ENCODE measurements at regions not wholly inside any gene's neighbourhood (a gene's known extent, or its start where the extent isn't known, plus 50 kb on each side); places are given as distances from the start of the nearest gene placed in this dataset.

DNA sequence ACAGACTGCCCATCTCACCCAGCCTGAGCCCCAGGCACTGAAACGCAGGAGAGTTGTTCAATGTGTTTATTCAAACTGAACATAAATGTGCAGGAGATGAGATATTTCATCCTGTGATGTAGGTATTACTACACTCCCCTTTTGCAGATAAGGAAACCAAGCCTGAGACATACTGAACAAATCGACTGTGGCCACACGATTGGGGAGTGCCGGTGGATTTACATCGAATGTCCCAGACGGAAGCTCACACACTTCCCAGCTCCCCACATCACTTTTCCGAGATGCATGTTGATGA lies 94.8 kb upstream of the ALKAL2 start:
- H3K4me3 ChIP-seq (ENCODE audit: low read length in 2 of 2) = no peak overlapping the region
- intact Hi-C loops (cut with micrococcal nuclease) = no loop called here
- no peaks in the 10 kb centered on the region for H3K27me3 ChIP-seq (ENCODE audit: insufficient read depth, low read length)
- H3K4me3 Mint-ChIP-seq = no peak overlapping the region
- no peak for DNase-seq
- peaks cover 2 to 12% (median 7%) of the 10 kb centered on the region in 8 donors for H3K9me3 Mint-ChIP-seq
- CTCF ChIA-PET (ENCODE audit: partially characterized antibody) = interaction anchor here (1.8 kb wide), 1 partner anchor 254 kb away, joined by 4 read pairs; no protein-coding TSS in a partner anchor
- peaks cover 0 to under 1% of the 10 kb centered on the region in 2 donors for H3K36me3 Mint-ChIP-seq
- H3K27ac ChIP-seq (ENCODE audit: low read depth, low read length) = no peak overlapping the region
- H3K27me3 Mint-ChIP-seq = peaks cover 7 to 18% of the 10 kb centered on the region in 2 donors
- POLR2A ChIA-PET (ENCODE audit: partially characterized antibody) = no interaction called here
- no peak overlapping the region for H3K27ac Mint-ChIP-seq
- H3K4me1 Mint-ChIP-seq = no peaks in the 10 kb centered on the region
- H3K9me3 ChIP-seq (ENCODE audit: control insufficient read depth in 1 of 2, low read length in 2 of 2) = no peaks in the 10 kb centered on the region
- H3K36me3 ChIP-seq (ENCODE audit: insufficient read depth, low read length) = no peaks in the 10 kb centered on the region
- no peaks in the 10 kb centered on the region for H3K4me1 ChIP-seq (ENCODE audit: insufficient read depth, low read length)

DNA sequence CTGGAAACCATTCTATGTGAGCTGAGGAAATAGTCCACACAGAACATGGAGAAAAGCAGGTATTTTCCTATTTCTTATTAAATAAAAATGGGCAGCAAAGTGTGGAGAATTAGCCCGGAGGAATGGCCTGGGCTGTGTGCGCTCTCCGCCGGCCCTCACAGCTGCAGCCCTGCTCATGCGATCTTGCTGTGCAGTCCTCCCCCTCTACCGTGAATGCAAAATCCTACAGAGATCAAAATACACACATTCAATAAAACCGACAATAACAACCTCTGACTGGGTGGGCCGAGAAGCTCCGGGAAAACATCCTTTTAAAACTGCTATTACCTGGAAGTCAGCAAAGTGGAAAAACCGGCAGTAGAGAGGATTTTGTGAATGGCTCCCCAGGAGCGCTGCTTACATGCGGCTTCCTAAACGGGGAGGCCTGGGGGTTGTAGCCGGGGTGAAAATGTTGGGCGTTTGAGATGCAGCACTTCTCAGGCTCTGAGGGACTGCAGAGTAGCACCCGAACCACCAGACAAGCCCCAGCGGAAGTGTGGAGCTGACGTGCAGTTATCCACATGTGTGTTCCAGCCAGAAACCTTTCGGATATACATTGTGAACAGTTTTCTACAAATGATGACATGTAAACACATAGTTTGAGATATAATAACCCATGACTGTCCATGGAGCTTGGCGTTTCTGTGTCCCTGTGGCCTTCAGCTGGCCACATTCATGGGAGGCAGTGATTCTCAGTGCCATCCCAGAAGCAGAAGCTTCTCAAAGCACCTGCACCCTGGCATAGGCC lies 94.2 kb upstream of the ALKAL2 start:
- no peak overlapping the region for H3K4me3 Mint-ChIP-seq
- H3K4me3 ChIP-seq (ENCODE audit: low read length in 2 of 2) = no peak overlapping the region
- peaks cover 0 to 6% of the 10 kb centered on the region in 2 donors for H3K36me3 Mint-ChIP-seq
- H3K4me1 ChIP-seq (ENCODE audit: insufficient read depth, low read length) = no peaks in the 10 kb centered on the region
- no peak for DNase-seq
- no peaks in the 10 kb centered on the region for H3K27me3 ChIP-seq (ENCODE audit: insufficient read depth, low read length)
- H3K27ac Mint-ChIP-seq = no peak overlapping the region
- H3K4me1 Mint-ChIP-seq = no peaks in the 10 kb centered on the region
- no peak overlapping the region for H3K27ac ChIP-seq (ENCODE audit: low read depth, low read length)
- H3K36me3 ChIP-seq (ENCODE audit: insufficient read depth, low read length) = no peaks in the 10 kb centered on the region
- POLR2A ChIA-PET (ENCODE audit: partially characterized antibody) = no interaction called here
- peaks cover 8 to 18% (median 9%) of the 10 kb centered on the region in 8 donors for H3K9me3 Mint-ChIP-seq
- peaks cover 11 to 19% of the 10 kb centered on the region in 2 donors for H3K27me3 Mint-ChIP-seq
- intact Hi-C loops (cut with micrococcal nuclease) = no loop called here
- CTCF ChIA-PET (ENCODE audit: partially characterized antibody) = interaction anchor here (1.8 kb wide), 1 partner anchor 255 kb away, joined by 4 read pairs; no protein-coding TSS in a partner anchor
- H3K9me3 ChIP-seq (ENCODE audit: control insufficient read depth in 1 of 2, low read length in 2 of 2) = no peaks in the 10 kb centered on the region

DNA sequence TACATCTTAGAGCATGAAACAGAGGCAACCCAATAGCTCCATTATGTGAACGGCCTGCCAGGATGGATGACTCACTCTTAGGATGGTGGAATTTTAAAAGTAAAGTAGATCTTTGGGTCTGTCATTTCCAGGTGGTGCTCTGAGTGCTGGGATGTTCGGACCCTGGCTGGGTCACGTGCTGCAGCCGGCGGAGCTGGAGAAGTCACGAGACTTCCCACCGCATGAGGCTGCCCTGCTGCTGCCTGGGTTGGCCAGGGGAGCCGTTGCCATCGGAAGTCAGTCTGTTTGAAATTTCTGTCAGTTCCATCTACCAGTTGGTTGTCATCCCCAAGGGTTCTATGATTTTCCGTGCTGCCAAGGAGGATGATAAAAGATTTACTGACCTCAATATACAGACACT lies 93.3 kb upstream of the ALKAL2 start:
- intact Hi-C loops (cut with micrococcal nuclease) = no loop called here
- Mint-ChIP-seq H3K4me3 (no peak overlapping the region), H3K27me3 (peaks cover 11 to 19% of the 10 kb centered on the region in 2 donors), H3K36me3 (peaks cover 0 to 8% of the 10 kb centered on the region in 2 donors), H3K4me1 (no peaks in the 10 kb centered on the region), H3K27ac (no peak overlapping the region), H3K9me3 (peaks cover 8 to 21% (median 10%) of the 10 kb centered on the region in 8 donors)
- Histone ChIP-seq H3K4me3 (ENCODE audit: low read length in 2 of 2) (no peak overlapping the region), H3K4me1 (ENCODE audit: insufficient read depth, low read length) (no peaks in the 10 kb centered on the region), H3K9me3 (ENCODE audit: control insufficient read depth in 1 of 2, low read length in 2 of 2) (no peaks in the 10 kb centered on the region), H3K27ac (ENCODE audit: low read depth, low read length) (no peak overlapping the region), H3K27me3 (ENCODE audit: insufficient read depth, low read length) (no peaks in the 10 kb centered on the region), H3K36me3 (ENCODE audit: insufficient read depth, low read length) (no peaks in the 10 kb centered on the region)
- DNase-seq = no peak
- ChIA-PET POLR2A (ENCODE audit: partially characterized antibody) (no interaction called here), CTCF (ENCODE audit: partially characterized antibody) (no interaction called here)

DNA sequence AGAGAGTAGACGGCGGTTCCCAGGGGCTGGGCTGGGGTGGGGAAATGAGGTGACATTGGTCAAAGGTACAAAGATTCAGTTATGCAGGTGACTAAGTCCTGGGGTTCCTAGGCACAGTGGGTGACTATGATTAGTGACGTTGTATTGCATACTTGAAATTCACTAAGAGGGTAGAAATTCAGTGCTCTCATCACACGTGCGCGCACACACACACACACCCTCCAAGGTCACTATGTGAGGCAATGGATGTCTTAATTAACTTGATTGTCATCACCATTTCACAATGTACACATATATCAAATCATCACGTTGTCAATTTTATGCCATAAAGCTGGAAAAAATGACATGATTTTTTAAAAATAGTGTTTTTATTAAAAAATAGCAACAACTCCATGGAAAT lies 92.9 kb upstream of the ALKAL2 start:
- H3K4me3 Mint-ChIP-seq = no peak overlapping the region
- CTCF ChIA-PET (ENCODE audit: partially characterized antibody) = no interaction called here
- H3K27ac Mint-ChIP-seq = no peak overlapping the region
- intact Hi-C loops (cut with micrococcal nuclease) = no loop called here
- peaks cover 8 to 21% (median 10%) of the 10 kb centered on the region in 8 donors for H3K9me3 Mint-ChIP-seq
- no peaks in the 10 kb centered on the region for H3K27me3 ChIP-seq (ENCODE audit: insufficient read depth, low read length)
- no peaks in the 10 kb centered on the region for H3K4me1 ChIP-seq (ENCODE audit: insufficient read depth, low read length)
- H3K4me3 ChIP-seq (ENCODE audit: low read length in 2 of 2) = no peak overlapping the region
- H3K4me1 Mint-ChIP-seq = no peaks in the 10 kb centered on the region
- no peak for DNase-seq
- no peak overlapping the region for H3K27ac ChIP-seq (ENCODE audit: low read depth, low read length)
- POLR2A ChIA-PET (ENCODE audit: partially characterized antibody) = no interaction called here
- peaks cover 11 to 19% of the 10 kb centered on the region in 2 donors for H3K27me3 Mint-ChIP-seq
- peaks cover 0 to 8% of the 10 kb centered on the region in 2 donors for H3K36me3 Mint-ChIP-seq
- H3K36me3 ChIP-seq (ENCODE audit: insufficient read depth, low read length) = no peaks in the 10 kb centered on the region
- no peaks in the 10 kb centered on the region for H3K9me3 ChIP-seq (ENCODE audit: control insufficient read depth in 1 of 2, low read length in 2 of 2)

DNA sequence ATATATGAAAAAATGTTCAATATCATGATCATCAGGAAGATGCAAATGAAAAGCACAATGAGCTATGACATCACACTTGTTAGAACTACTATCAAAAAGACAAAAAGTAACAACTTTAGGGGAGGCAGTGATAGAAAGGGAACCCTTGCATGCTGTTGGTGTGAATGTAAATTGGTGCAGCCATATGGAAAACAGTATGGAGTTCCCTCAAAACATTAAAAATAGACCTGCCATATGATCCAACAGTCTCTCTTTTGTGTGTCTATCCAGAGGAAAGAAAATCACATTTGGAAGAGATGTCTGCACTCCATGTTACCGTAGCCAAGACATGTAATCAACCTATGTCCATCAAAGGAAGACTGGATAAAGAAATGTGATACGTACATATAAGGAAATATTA lies 92.3 kb upstream of the ALKAL2 start:
- Mint-ChIP-seq H3K4me3 (no peak overlapping the region), H3K27me3 (peaks cover 13 to 23% of the 10 kb centered on the region in 2 donors), H3K27ac (peak overlapping the region in 1 of 7 donors; percentile 16), H3K36me3 (peaks cover 0 to 8% of the 10 kb centered on the region in 2 donors), H3K9me3 (peaks cover 8 to 21% (median 10%) of the 10 kb centered on the region in 8 donors), H3K4me1 (no peaks in the 10 kb centered on the region)
- intact Hi-C loops (cut with micrococcal nuclease) = no loop called here
- Histone ChIP-seq H3K27me3 (ENCODE audit: insufficient read depth, low read length) (no peaks in the 10 kb centered on the region), H3K9me3 (ENCODE audit: control insufficient read depth in 1 of 2, low read length in 2 of 2) (no peaks in the 10 kb centered on the region), H3K4me3 (ENCODE audit: low read length in 2 of 2) (no peak overlapping the region), H3K36me3 (ENCODE audit: insufficient read depth, low read length) (no peaks in the 10 kb centered on the region), H3K27ac (ENCODE audit: low read depth, low read length) (no peak overlapping the region), H3K4me1 (ENCODE audit: insufficient read depth, low read length) (no peaks in the 10 kb centered on the region)
- CTCF ChIA-PET (ENCODE audit: partially characterized antibody) = no interaction called here
- POLR2A ChIA-PET (ENCODE audit: partially characterized antibody) = no interaction called here
- DNase-seq = no peak

DNA sequence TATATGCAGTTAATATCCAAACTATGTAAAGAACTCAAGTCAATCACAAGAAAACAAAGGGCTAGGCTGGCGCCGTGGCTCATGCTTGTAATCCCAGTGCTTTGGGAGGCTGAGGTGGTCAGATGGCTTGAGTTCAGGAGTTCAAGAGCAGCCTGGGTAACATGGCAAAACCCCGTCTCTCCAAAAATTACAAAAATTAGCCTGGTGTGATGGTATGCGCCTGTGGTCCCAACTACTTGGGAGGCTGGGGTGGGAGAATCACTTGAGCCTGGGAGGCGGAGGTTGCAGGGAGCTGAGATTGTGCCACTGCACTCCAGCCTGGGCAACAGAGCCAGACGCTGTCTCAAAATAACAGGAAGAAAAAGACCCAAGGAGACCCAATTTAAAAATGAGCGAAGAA lies 91.9 kb upstream of the ALKAL2 start:
- Histone ChIP-seq H3K36me3 (ENCODE audit: insufficient read depth, low read length) (no peaks in the 10 kb centered on the region), H3K9me3 (ENCODE audit: control insufficient read depth in 1 of 2, low read length in 2 of 2) (no peaks in the 10 kb centered on the region), H3K4me1 (ENCODE audit: insufficient read depth, low read length) (no peaks in the 10 kb centered on the region), H3K27ac (ENCODE audit: low read depth, low read length) (no peak overlapping the region), H3K4me3 (ENCODE audit: low read length in 2 of 2) (no peak overlapping the region), H3K27me3 (ENCODE audit: insufficient read depth, low read length) (peaks cover 1% of the 10 kb centered on the region)
- ChIA-PET POLR2A (ENCODE audit: partially characterized antibody) (no interaction called here), CTCF (ENCODE audit: partially characterized antibody) (no interaction called here)
- H3K27ac Mint-ChIP-seq = no peak overlapping the region
- DNase-seq = no peak
- peaks cover 8 to 21% (median 10%) of the 10 kb centered on the region in 8 donors for H3K9me3 Mint-ChIP-seq
- H3K36me3 Mint-ChIP-seq = peaks cover 0 to 8% of the 10 kb centered on the region in 2 donors
- H3K27me3 Mint-ChIP-seq = peaks cover 13 to 23% of the 10 kb centered on the region in 2 donors
- no peaks in the 10 kb centered on the region for H3K4me1 Mint-ChIP-seq
- intact Hi-C loops (cut with micrococcal nuclease) = no loop called here
- no peak overlapping the region for H3K4me3 Mint-ChIP-seq

DNA sequence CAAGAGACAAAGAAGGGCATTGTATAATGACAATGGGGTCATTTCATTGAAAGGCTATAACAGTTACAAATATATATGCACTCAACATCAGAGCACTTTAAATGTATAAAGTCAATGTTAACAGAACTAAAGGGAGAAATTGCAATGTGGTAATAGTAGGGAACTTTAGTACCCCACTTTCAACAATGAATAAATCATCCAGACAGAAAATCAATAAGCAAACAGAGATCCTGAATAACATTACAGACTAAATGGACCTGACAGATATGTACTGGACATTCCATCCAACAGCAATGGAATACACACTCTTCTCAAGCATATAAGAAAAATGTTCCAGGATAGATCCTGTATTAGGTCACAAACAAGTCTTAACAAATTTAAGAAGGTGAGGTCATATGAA lies 90.5 kb upstream of the ALKAL2 start:
- Mint-ChIP-seq H3K27me3 (peaks cover 13 to 32% of the 10 kb centered on the region in 2 donors), H3K27ac (no peak overlapping the region), H3K36me3 (peaks cover 0 to 8% of the 10 kb centered on the region in 2 donors), H3K4me3 (no peak overlapping the region), H3K4me1 (no peaks in the 10 kb centered on the region), H3K9me3 (peaks cover 8 to 21% (median 10%) of the 10 kb centered on the region in 8 donors)
- no peaks in the 10 kb centered on the region for H3K9me3 ChIP-seq (ENCODE audit: control insufficient read depth in 1 of 2, low read length in 2 of 2)
- POLR2A ChIA-PET (ENCODE audit: partially characterized antibody) = no interaction called here
- peaks cover 3% of the 10 kb centered on the region for H3K27me3 ChIP-seq (ENCODE audit: insufficient read depth, low read length)
- no peak overlapping the region for H3K27ac ChIP-seq (ENCODE audit: low read depth, low read length)
- H3K4me3 ChIP-seq (ENCODE audit: low read length in 2 of 2) = no peak overlapping the region
- H3K36me3 ChIP-seq (ENCODE audit: insufficient read depth, low read length) = no peaks in the 10 kb centered on the region
- no peaks in the 10 kb centered on the region for H3K4me1 ChIP-seq (ENCODE audit: insufficient read depth, low read length)
- CTCF ChIA-PET (ENCODE audit: partially characterized antibody) = no interaction called here
- intact Hi-C loops (cut with micrococcal nuclease) = no loop called here
- DNase-seq = no peak

All from CD4-positive, alpha-beta memory T cell (primary cell).